Liver (tissue), 8 donors: ENCODE measurements at regions not wholly inside any gene's neighbourhood (a gene's known extent, or its start where the extent isn't known, plus 50 kb on each side); places are given as distances from the start of the nearest gene placed in this dataset.

Source experiments
- DNase-seq: peaks from one replicate; pipeline ENCODE4 v3.0.0-alpha.2; 2017; ENCODE audit warnings: low spot score
- H3K27ac ChIP-seq, 2 donors: one replicate each; pipeline ENCODE4 v1.7.0; 2013; ENCODE audit warnings: inconsistent platforms in 2 of 2, low read length in 2 of 2, control low read depth in 1 of 2, low read depth in 1 of 2, mild to moderate bottlenecking in 1 of 2
- H3K27me3 ChIP-seq, 4 donors: one replicate each; pipeline versions ENCODE4 v1.6.1 to v1.7.0; 2013; ENCODE audit warnings: low read length in 3 of 4, inconsistent platforms in 1 of 4, mild to moderate bottlenecking in 1 of 4, moderate library complexity in 1 of 4; ENCODE audit not compliant: control insufficient read depth in 4 of 4, insufficient read depth in 4 of 4
- H3K36me3 ChIP-seq, 4 donors: one replicate each; pipeline versions ENCODE4 v1.6.1 to v1.7.0; 2013; ENCODE audit warnings: low read length in 3 of 4, mild to moderate bottlenecking in 3 of 4, low read depth in 1 of 4, moderate library complexity in 1 of 4; ENCODE audit not compliant: control insufficient read depth in 4 of 4, insufficient read depth in 3 of 4
- H3K4me1 ChIP-seq, 4 donors: one replicate each; pipeline versions ENCODE4 v1.6.1 to v1.7.0; 2013; ENCODE audit warnings: low read length in 3 of 4, mild to moderate bottlenecking in 3 of 4, moderate library complexity in 1 of 4; ENCODE audit not compliant: control insufficient read depth in 4 of 4, insufficient read depth in 4 of 4
- H3K4me3 ChIP-seq, 3 donors: one replicate each; pipeline versions ENCODE4 v1.6.1 to v1.7.0; 2013; ENCODE audit warnings: low read length in 3 of 3, control low read depth in 1 of 3, low read depth in 1 of 3, mild to moderate bottlenecking in 1 of 3
- H3K9ac ChIP-seq, 2 donors: one replicate each; pipeline ENCODE4 v1.7.0; 2013; ENCODE audit warnings: low read length in 2 of 2, mild to moderate bottlenecking in 2 of 2, moderate library complexity in 2 of 2, control low read depth in 1 of 2, low read depth in 1 of 2
- H3K9me3 ChIP-seq, 4 donors: one replicate each; pipeline versions ENCODE4 v1.6.1 to v1.7.0; 2013; ENCODE audit warnings: low read length in 3 of 4; ENCODE audit not compliant: control insufficient read depth in 4 of 4
- ATF3 ChIP-seq: IDR thresholded peaks from 2 replicates; pipeline ENCODE4 v1.6.1; 2016; ENCODE audit warnings: antibody characterized with exemption
- EGR1 ChIP-seq, 2 donors: IDR thresholded peaks; 2 replicates each; pipeline ENCODE4 v1.6.1; 2016 to 2018; ENCODE audit warnings: antibody characterized with exemption in 2 of 2, low read depth in 2 of 2
- FOXA1 ChIP-seq: IDR thresholded peaks from 2 replicates; pipeline ENCODE4 v1.6.1; 2016; ENCODE audit warnings: antibody characterized with exemption
- FOXA2 ChIP-seq: IDR thresholded peaks from 2 replicates; pipeline ENCODE4 v1.6.1; 2016; ENCODE audit warnings: antibody characterized with exemption
- GABPA ChIP-seq, 2 donors: IDR thresholded peaks in 1 of 2; conservative IDR thresholded peaks in 1 of 2; 2 replicates each; pipeline ENCODE4 v1.6.1; 2016; ENCODE audit warnings: antibody characterized with exemption in 2 of 2, mild to moderate bottlenecking in 1 of 2, moderate library complexity in 1 of 2
- HNF4A ChIP-seq, 2 donors: conservative IDR thresholded peaks; 2 replicates each; pipeline ENCODE4 v1.6.1; 2016; ENCODE audit warnings: antibody characterized with exemption in 2 of 2, mild to moderate bottlenecking in 2 of 2
- HNF4G ChIP-seq: IDR thresholded peaks from 2 replicates; pipeline ENCODE4 v1.6.1; 2016; ENCODE audit warnings: antibody characterized with exemption
- JUND ChIP-seq, 2 donors: IDR thresholded peaks; 2 replicates each; pipeline ENCODE4 v1.6.1; 2016; ENCODE audit warnings: antibody characterized with exemption in 2 of 2
- NR2F2 ChIP-seq: IDR thresholded peaks from 2 replicates; pipeline ENCODE4 v1.6.1; 2016; ENCODE audit warnings: antibody characterized with exemption
- REST ChIP-seq: IDR thresholded peaks from 2 replicates; pipeline ENCODE4 v1.6.1; 2016; ENCODE audit warnings: antibody characterized with exemption, mild to moderate bottlenecking
- RXRA ChIP-seq, 2 donors: IDR thresholded peaks; 2 replicates each; pipeline ENCODE4 v1.6.1; 2017 to 2018; ENCODE audit warnings: antibody characterized with exemption in 2 of 2, mild to moderate bottlenecking in 1 of 2
- SP1 ChIP-seq: IDR thresholded peaks from 2 replicates; pipeline ENCODE4 v1.6.1; 2018; ENCODE audit warnings: antibody characterized with exemption, mild to moderate bottlenecking
- YY1 ChIP-seq: IDR thresholded peaks from 2 replicates; pipeline ENCODE4 v1.6.1; 2016; ENCODE audit warnings: antibody characterized with exemption, mild to moderate bottlenecking
- ZBTB33 ChIP-seq: IDR thresholded peaks from 2 replicates; pipeline ENCODE4 v1.6.1; 2016; ENCODE audit warnings: antibody characterized with exemption
- WGBS: extraction: QIAGEN DNeasy Blood & Tissue Kit; methylation state at CpG from one replicate; pipeline ENCODE4 v1.1.7; 2013; 5-methylcytosine and 5-hydroxymethylcytosine counted together
- TF ChIP-seq, protein P1 (sequence below): IDR thresholded peaks from 2 replicates; pipeline ENCODE4 v1.6.1; 2016; ENCODE audit warnings: antibody characterized with exemption
- TF ChIP-seq, protein P2 (sequence below): fragments of 150-350 bp; IDR thresholded peaks from 2 replicates; pipeline ENCODE4 v1.5.1; 2017; ENCODE audit warnings: improper control_type of control experiment, low read depth, low read length; ENCODE audit not compliant: missing input control
- donor health status: healthy.
- donor health status: healthy.
- donor health status: healthy.
- donor health status: healthy.
- donor health status: healthy.

DNA sequence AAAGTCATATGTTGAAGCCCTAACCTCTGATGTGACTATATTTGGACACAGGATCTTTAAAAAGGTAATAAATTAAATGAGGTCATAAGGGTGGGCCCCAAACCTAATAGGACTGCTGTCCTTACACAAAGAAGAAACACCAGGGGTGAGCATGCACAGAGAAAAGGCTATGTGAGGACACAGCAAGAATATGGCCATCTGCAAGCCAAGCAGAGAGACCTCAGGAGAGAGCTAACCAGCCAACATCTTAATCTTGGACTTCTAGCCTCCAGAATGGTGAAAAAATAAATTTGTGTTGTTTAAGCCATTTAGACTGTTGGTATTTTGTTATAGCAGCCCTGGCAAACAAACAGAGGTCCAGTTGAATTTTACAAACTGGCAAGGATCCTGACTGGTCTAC lies 223.9 kb downstream of the LTN1 start:
- Histone ChIP-seq H3K27me3 (no peaks in the 10 kb centered on the region), H3K27ac (no peak overlapping the region), H3K9ac (no peak overlapping the region), H3K4me1 (peaks cover 2 to 21% (median 20%) of the 10 kb centered on the region in 4 donors), H3K4me3 (no peak overlapping the region), H3K9me3 (no peaks in the 10 kb centered on the region), H3K36me3 (no peaks in the 10 kb centered on the region)
- DNase-seq = no peak
- TF ChIP-seq FOXA1 (no peak), NR2F2 (no peak), ZBTB33 (no peak), HNF4A (conservative IDR thresholded peaks at IDR 0.05) (no peak), REST (no peak), HNF4G (no peak), FOXA2 (no peak), JUND (IDR thresholded peaks at IDR 0.05) (no peak), EGR1 (IDR thresholded peaks at IDR 0.05; ENCODE audit: low read depth in 2 of 2) (no peak)
- TF ChIP-seq, protein P1, sequence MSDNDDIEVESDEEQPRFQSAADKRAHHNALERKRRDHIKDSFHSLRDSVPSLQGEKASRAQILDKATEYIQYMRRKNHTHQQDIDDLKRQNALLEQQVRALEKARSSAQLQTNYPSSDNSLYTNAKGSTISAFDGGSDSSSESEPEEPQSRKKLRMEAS = no peak

- H3K9me3 ChIP-seq = no peaks in the 10 kb centered on the region
- H3K4me1 ChIP-seq = peaks cover 2 to 10% (median 8%) of the 10 kb centered on the region in 4 donors
- no peak overlapping the region for H3K9ac ChIP-seq
- H3K36me3 ChIP-seq = no peaks in the 10 kb centered on the region
- H3K27ac ChIP-seq = no peak overlapping the region
- DNase-seq = no peak
- H3K4me3 ChIP-seq = no peak overlapping the region
- TF ChIP-seq SP1 = no peak
- 86% methylated on average over 5 of the region's 5 CpGs for WGBS
- H3K27me3 ChIP-seq = no peaks in the 10 kb centered on the region
Observed at GRCh38 chr21:28767523-28767922, 225.2 kb downstream of the LTN1 start.

GRCh38 chr21:28763809-28764418 lies 228.8 kb downstream of the LTN1 start:
- no peak overlapping the region for H3K27ac ChIP-seq
- no peaks in the 10 kb centered on the region for H3K4me1 ChIP-seq
- H3K36me3 ChIP-seq = no peaks in the 10 kb centered on the region
- 40% methylated on average over 2 of the region's 2 CpGs for WGBS
- DNase-seq = no peak
- no peaks in the 10 kb centered on the region for H3K27me3 ChIP-seq
- H3K9me3 ChIP-seq = no peaks in the 10 kb centered on the region
- no peak overlapping the region for H3K9ac ChIP-seq
- no peak overlapping the region for H3K4me3 ChIP-seq
- TF ChIP-seq YY1 = no peak
- no peak for TF ChIP-seq FOXA1
- TF ChIP-seq GABPA (IDR thresholded peaks at IDR 0.05 in 1 of 2, conservative IDR thresholded peaks at IDR 0.05 in 1 of 2) = no peak
- no peak for TF ChIP-seq RXRA (IDR thresholded peaks at IDR 0.05)
- TF ChIP-seq EGR1 (IDR thresholded peaks at IDR 0.05; ENCODE audit: low read depth in 2 of 2) = no peak
- no peak for TF ChIP-seq NR2F2
- no peak for TF ChIP-seq JUND (IDR thresholded peaks at IDR 0.05)
- TF ChIP-seq, protein P2, sequence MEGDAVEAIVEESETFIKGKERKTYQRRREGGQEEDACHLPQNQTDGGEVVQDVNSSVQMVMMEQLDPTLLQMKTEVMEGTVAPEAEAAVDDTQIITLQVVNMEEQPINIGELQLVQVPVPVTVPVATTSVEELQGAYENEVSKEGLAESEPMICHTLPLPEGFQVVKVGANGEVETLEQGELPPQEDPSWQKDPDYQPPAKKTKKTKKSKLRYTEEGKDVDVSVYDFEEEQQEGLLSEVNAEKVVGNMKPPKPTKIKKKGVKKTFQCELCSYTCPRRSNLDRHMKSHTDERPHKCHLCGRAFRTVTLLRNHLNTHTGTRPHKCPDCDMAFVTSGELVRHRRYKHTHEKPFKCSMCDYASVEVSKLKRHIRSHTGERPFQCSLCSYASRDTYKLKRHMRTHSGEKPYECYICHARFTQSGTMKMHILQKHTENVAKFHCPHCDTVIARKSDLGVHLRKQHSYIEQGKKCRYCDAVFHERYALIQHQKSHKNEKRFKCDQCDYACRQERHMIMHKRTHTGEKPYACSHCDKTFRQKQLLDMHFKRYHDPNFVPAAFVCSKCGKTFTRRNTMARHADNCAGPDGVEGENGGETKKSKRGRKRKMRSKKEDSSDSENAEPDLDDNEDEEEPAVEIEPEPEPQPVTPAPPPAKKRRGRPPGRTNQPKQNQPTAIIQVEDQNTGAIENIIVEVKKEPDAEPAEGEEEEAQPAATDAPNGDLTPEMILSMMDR = no peak
- TF ChIP-seq, protein P1 = no peak
- TF ChIP-seq FOXA2 = no peak
- no peak for TF ChIP-seq ZBTB33
- TF ChIP-seq ATF3 = no peak
- TF ChIP-seq HNF4A (conservative IDR thresholded peaks at IDR 0.05) = no peak
- no peak for TF ChIP-seq SP1
